HG02763 (cell line): ENCODE measurements at regions not wholly inside any gene's neighbourhood (a gene's known extent, or its start where the extent isn't known, plus 50 kb on each side); places are given as distances from the start of the nearest gene placed in this dataset.

ENCODE experiments used
- ATAC-seq: cut with Tn5 transposase; IDR thresholded peaks from one replicate; pipeline ENCODE4 v1.9.1; 2021; ENCODE audit warnings: mild to moderate bottlenecking, moderate library complexity; ENCODE audit not compliant: unreplicated experiment

GRCh38 chr5:110104726-110105669 lies 415.3 kb downstream of the MAN2A1 start:
- no peak for ATAC-seq

GRCh38 chr5:110105692-110106091 lies 416.0 kb downstream of the MAN2A1 start:
- ATAC-seq = no peak

GRCh38 chr5:110106750-110107149 lies 417.0 kb downstream of the MAN2A1 start:
- ATAC-seq = no peak

GRCh38 chr5:110108520-110108919 lies 418.8 kb downstream of the MAN2A1 start:
- ATAC-seq = no peak

- ATAC-seq = no peak
Observed at GRCh38 chr5:110109667-110110066, 419.9 kb downstream of the MAN2A1 start.

GRCh38 chr5:110112348-110112747 lies 422.6 kb downstream of the MAN2A1 start:
- ATAC-seq = no peak

- no peak for ATAC-seq
Observed at GRCh38 chr5:110115503-110115902, 425.8 kb downstream of the MAN2A1 start.

- no peak for ATAC-seq
Observed at GRCh38 chr5:110116539-110116938, 426.8 kb downstream of the MAN2A1 start.

- no peak for ATAC-seq
Observed at GRCh38 chr5:110134963-110135935, 445.5 kb downstream of the MAN2A1 start.

GRCh38 chr5:110150199-110150598 lies 460.5 kb downstream of the MAN2A1 start:
- no peak for ATAC-seq

- ATAC-seq = no peak
Observed at GRCh38 chr5:110159202-110159601, 469.5 kb downstream of the MAN2A1 start.

GRCh38 chr5:110161162-110161561 lies 471.4 kb downstream of the MAN2A1 start:
- no peak for ATAC-seq

- no peak for ATAC-seq
Observed at GRCh38 chr5:110165366-110165765, 475.6 kb downstream of the MAN2A1 start.

GRCh38 chr5:110167384-110167783 lies 477.7 kb downstream of the MAN2A1 start:
- no peak for ATAC-seq

- no peak for ATAC-seq
Observed at GRCh38 chr5:110169461-110169860, 479.7 kb downstream of the MAN2A1 start.

GRCh38 chr5:110177729-110178128 lies 488.0 kb downstream of the MAN2A1 start:
- ATAC-seq = no peak

- no peak for ATAC-seq
Observed at GRCh38 chr5:110179321-110179720, 489.6 kb downstream of the MAN2A1 start.

GRCh38 chr5:110194191-110194590 lies 504.5 kb downstream of the MAN2A1 start:
- ATAC-seq = no peak

GRCh38 chr5:110195288-110195687 lies 505.6 kb downstream of the MAN2A1 start:
- no peak for ATAC-seq

GRCh38 chr5:110201791-110202190 lies 512.1 kb downstream of the MAN2A1 start:
- ATAC-seq = no peak

GRCh38 chr5:110203661-110204060 lies 513.9 kb downstream of the MAN2A1 start:
- no peak for ATAC-seq
